ENCODE measurements at regions not wholly inside any gene's neighbourhood (a gene's known extent, or its start where the extent isn't known, plus 50 kb on each side); places are given as distances from the start of the nearest gene placed in this dataset.

DNA sequence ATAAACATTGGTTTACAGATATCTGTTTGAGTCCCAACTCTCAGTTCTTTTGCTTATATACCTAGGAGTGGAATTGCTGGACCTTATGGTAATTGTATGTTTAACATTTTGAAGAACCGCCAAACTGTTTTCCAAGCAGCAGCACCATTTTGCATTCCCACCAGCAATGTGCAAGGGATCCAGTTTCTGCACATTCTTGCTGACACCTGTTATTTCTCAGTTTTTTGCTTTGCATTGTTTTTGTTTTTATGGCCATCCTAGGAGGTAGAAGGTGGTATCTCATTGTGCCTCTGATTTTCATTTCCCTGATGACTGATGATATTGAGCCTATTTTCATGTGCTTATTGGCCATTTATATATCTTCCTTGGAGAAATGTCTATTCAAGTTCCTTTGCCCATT, 71.2 kb downstream of the MCFD2 start:
- Mint-ChIP-seq H3K36me3 (ENCODE audit: insufficient read depth, unreplicated experiment) (peaks cover 4% of the 10 kb centered on the region), H3K4me3 (ENCODE audit: low read depth, unreplicated experiment) (no peak overlapping the region), H3K9me3 (ENCODE audit: low read depth, unreplicated experiment) (no peaks in the 10 kb centered on the region), H3K27ac (ENCODE audit: unreplicated experiment) (no peak overlapping the region), H3K4me1 (ENCODE audit: low read depth, unreplicated experiment) (peaks cover 39% of the 10 kb centered on the region), H3K27me3 (ENCODE audit: unreplicated experiment) (peaks cover 9% of the 10 kb centered on the region)
- no peak for TF ChIP-seq CTCF (IDR thresholded peaks at IDR 0.05; ENCODE audit: unreplicated experiment)
- intact Hi-C loops (cut with micrococcal nuclease; ENCODE audit: unreplicated experiment): no loop called here
- DNase-seq: no peak
- BruUV-seq (replicated peaks): no TSS peak
- CTCF ChIA-PET: no interaction called here

GRCh38 chr2:46844034-46844433, 71.6 kb downstream of the MCFD2 start:
- no peak for TF ChIP-seq CTCF (IDR thresholded peaks at IDR 0.05; ENCODE audit: unreplicated experiment)
- Mint-ChIP-seq H3K27me3 (ENCODE audit: unreplicated experiment) (peaks cover 9% of the 10 kb centered on the region), H3K27ac (ENCODE audit: unreplicated experiment) (no peak overlapping the region), H3K4me3 (ENCODE audit: low read depth, unreplicated experiment) (no peak overlapping the region), H3K4me1 (ENCODE audit: low read depth, unreplicated experiment) (peaks cover 35% of the 10 kb centered on the region), H3K36me3 (ENCODE audit: insufficient read depth, unreplicated experiment) (peaks cover 4% of the 10 kb centered on the region), H3K9me3 (ENCODE audit: low read depth, unreplicated experiment) (no peaks in the 10 kb centered on the region)
- CTCF ChIA-PET: no interaction called here
- no TSS peak for BruUV-seq (replicated peaks)
- no peak for DNase-seq
- intact Hi-C loops (cut with micrococcal nuclease; ENCODE audit: unreplicated experiment): no loop called here

DNA sequence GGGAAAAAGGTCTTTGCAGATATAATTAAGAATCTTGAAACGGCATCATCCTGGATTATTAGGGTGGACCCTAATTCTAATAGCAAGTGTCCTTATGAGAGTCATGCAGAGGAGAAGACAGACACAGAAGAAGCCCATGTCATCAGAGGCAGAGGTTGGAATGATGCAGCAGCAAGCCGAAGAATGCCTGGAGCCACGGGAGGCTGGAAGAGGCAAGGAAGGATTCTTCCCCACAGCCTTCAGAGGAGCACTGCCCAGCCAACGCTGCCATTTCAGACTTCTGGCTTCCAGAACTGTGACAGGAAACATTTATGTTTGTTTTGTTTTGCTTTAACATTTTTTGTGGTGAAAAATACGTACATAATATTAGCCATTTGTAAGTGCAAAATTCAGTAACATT, 72.3 kb downstream of the MCFD2 start:
- DNase-seq: no peak
- Mint-ChIP-seq H3K27ac (ENCODE audit: unreplicated experiment) (no peak overlapping the region), H3K4me1 (ENCODE audit: low read depth, unreplicated experiment) (peaks cover 28% of the 10 kb centered on the region), H3K36me3 (ENCODE audit: insufficient read depth, unreplicated experiment) (no peaks in the 10 kb centered on the region), H3K4me3 (ENCODE audit: low read depth, unreplicated experiment) (no peak overlapping the region), H3K27me3 (ENCODE audit: unreplicated experiment) (peaks cover 9% of the 10 kb centered on the region), H3K9me3 (ENCODE audit: low read depth, unreplicated experiment) (no peaks in the 10 kb centered on the region)
- CTCF ChIA-PET: no interaction called here
- intact Hi-C loops (cut with micrococcal nuclease; ENCODE audit: unreplicated experiment): no loop called here
- BruUV-seq (replicated peaks): no TSS peak
- TF ChIP-seq CTCF (IDR thresholded peaks at IDR 0.05; ENCODE audit: unreplicated experiment): no peak

DNA sequence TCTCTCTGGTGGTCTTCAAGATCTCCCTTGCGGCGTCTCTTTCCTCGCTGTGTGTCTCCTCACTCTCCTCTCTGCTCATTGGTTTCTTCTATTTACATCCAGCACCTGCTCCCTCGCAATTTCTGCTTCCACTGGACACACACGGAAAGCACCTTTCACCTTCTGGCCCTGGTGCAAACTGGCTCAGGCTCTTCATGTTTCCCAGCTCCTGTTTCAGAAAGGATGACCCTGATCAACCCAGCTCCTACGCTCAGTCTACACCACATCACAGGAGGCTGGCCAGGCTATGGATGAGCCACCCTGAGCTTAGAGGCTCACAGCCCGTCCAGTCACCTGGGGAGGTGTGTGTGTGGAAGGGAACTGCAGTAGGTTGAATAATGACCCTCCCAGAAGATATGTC, 72.7 kb downstream of the MCFD2 start:
- BruUV-seq (replicated peaks): no TSS peak
- TF ChIP-seq CTCF (IDR thresholded peaks at IDR 0.05; ENCODE audit: unreplicated experiment): no peak
- no peak for DNase-seq
- peaks cover 9% of the 10 kb centered on the region for H3K27me3 Mint-ChIP-seq (ENCODE audit: unreplicated experiment)
- peaks cover 24% of the 10 kb centered on the region for H3K4me1 Mint-ChIP-seq (ENCODE audit: low read depth, unreplicated experiment)
- CTCF ChIA-PET: interaction anchor here (0.8 kb wide), 1 partner anchor 907 kb away, joined by 4 read pairs; no protein-coding TSS in a partner anchor
- H3K27ac Mint-ChIP-seq (ENCODE audit: unreplicated experiment): peak overlapping the region; percentile 22
- no peaks in the 10 kb centered on the region for H3K36me3 Mint-ChIP-seq (ENCODE audit: insufficient read depth, unreplicated experiment)
- intact Hi-C loops (cut with micrococcal nuclease; ENCODE audit: unreplicated experiment): no loop called here
- H3K9me3 Mint-ChIP-seq (ENCODE audit: low read depth, unreplicated experiment): no peaks in the 10 kb centered on the region
- H3K4me3 Mint-ChIP-seq (ENCODE audit: low read depth, unreplicated experiment): no peak overlapping the region

Measured in Calu3 (cell line).